ENCODE measurements at regions not wholly inside any gene's neighbourhood (a gene's known extent, or its start where the extent isn't known, plus 50 kb on each side); places are given as distances from the start of the nearest gene placed in this dataset.

- H3K4me3 ChIP-seq (ENCODE audit: low read depth, low read length) = no peak overlapping the region
- no peak for TF ChIP-seq CTCF (conservative IDR thresholded peaks at IDR 0.05; ENCODE audit: low read depth, low read length)
- DNase-seq (ENCODE audit: low read depth) = peak; percentile 8
Measured at GRCh38 chr13:38283346-38283745, 66.3 kb upstream of the UFM1 start.

GRCh38 chr13:38265132-38265497 is 84.5 kb upstream of the UFM1 start:
- no peak for DNase-seq (ENCODE audit: low read depth)
- no peak overlapping the region for H3K4me3 ChIP-seq (ENCODE audit: low read depth, low read length)
- no peak for TF ChIP-seq CTCF (conservative IDR thresholded peaks at IDR 0.05; ENCODE audit: low read depth, low read length)

- H3K4me3 ChIP-seq (ENCODE audit: low read depth, low read length) = no peak overlapping the region
- no peak for DNase-seq (ENCODE audit: low read depth)
- TF ChIP-seq CTCF (conservative IDR thresholded peaks at IDR 0.05; ENCODE audit: low read depth, low read length) = no peak
Measured at GRCh38 chr13:38264363-38265131, 85.1 kb upstream of the UFM1 start.

GRCh38 chr13:38262211-38262610 is 87.4 kb upstream of the UFM1 start:
- H3K4me3 ChIP-seq (ENCODE audit: low read depth, low read length) = no peak overlapping the region
- no peak for TF ChIP-seq CTCF (conservative IDR thresholded peaks at IDR 0.05; ENCODE audit: low read depth, low read length)
- DNase-seq (ENCODE audit: low read depth) = peak; percentile 83

- DNase-seq (ENCODE audit: low read depth) = no peak
- H3K4me3 ChIP-seq (ENCODE audit: low read depth, low read length) = no peak overlapping the region
- TF ChIP-seq CTCF (conservative IDR thresholded peaks at IDR 0.05; ENCODE audit: low read depth, low read length) = no peak
Measured at GRCh38 chr13:38255600-38255999, 94.1 kb upstream of the UFM1 start.

- no peak for TF ChIP-seq CTCF (conservative IDR thresholded peaks at IDR 0.05; ENCODE audit: low read depth, low read length)
- DNase-seq (ENCODE audit: low read depth) = no peak
- no peak overlapping the region for H3K4me3 ChIP-seq (ENCODE audit: low read depth, low read length)
Measured at GRCh38 chr13:38239874-38240273, 109.8 kb upstream of the UFM1 start.

- H3K4me3 ChIP-seq (ENCODE audit: low read depth, low read length) = no peak overlapping the region
- no peak for DNase-seq (ENCODE audit: low read depth)
Measured at GRCh38 chr13:38228322-38228721, 121.3 kb upstream of the UFM1 start.

More at GRCh38 chr13:38228322-38228721, 121.3 kb upstream of the UFM1 start:
- no peak for TF ChIP-seq CTCF (conservative IDR thresholded peaks at IDR 0.05; ENCODE audit: low read depth, low read length)
